Stomach smooth muscle (tissue), 2 donors: ENCODE measurements at regions not wholly inside any gene's neighbourhood (a gene's known extent, or its start where the extent isn't known, plus 50 kb on each side); places are given as distances from the start of the nearest gene placed in this dataset.
A peak's percentile ranks its signal among the peaks of the same experiment; 100 is the strongest.

Experiments
- H3K27ac ChIP-seq: one replicate; pipeline ENCODE4 v1.7.0; 2013; ENCODE audit warnings: mild to moderate bottlenecking, low read length, inconsistent platforms
- H3K27me3 ChIP-seq, 2 donors: one replicate each; pipeline ENCODE4 v1.7.0; 2013; ENCODE audit warnings: low read length in 2 of 2; ENCODE audit not compliant: insufficient read depth in 2 of 2, control insufficient read depth in 1 of 2
- H3K36me3 ChIP-seq, 2 donors: one replicate each; pipeline ENCODE4 v1.7.0; 2013; ENCODE audit warnings: low read length in 2 of 2; ENCODE audit not compliant: control insufficient read depth in 2 of 2, insufficient read depth in 2 of 2
- H3K4me1 ChIP-seq: one replicate; pipeline ENCODE4 v1.7.0; 2013; ENCODE audit warnings: low read length; ENCODE audit not compliant: control insufficient read depth, insufficient read depth
- H3K4me3 ChIP-seq, 2 donors: one replicate each; pipeline ENCODE4 v1.7.0; 2013; ENCODE audit warnings: low read length in 2 of 2
- H3K9ac ChIP-seq, 2 donors: one replicate each; pipeline ENCODE4 v1.7.0; 2013; ENCODE audit warnings: low read length in 2 of 2, mild to moderate bottlenecking in 1 of 2
- H3K9me3 ChIP-seq, 2 donors: one replicate each; pipeline ENCODE4 v1.7.0; 2013; ENCODE audit warnings: low read length in 2 of 2; ENCODE audit not compliant: control insufficient read depth in 2 of 2
- donor health status: healthy.
- donor health status: Pancreatic carcinoma.

- Histone ChIP-seq H3K27me3 (peaks cover 0 to 3% of the 10 kb centered on the region in 2 donors), H3K27ac (no peak overlapping the region), H3K36me3 (no peaks in the 10 kb centered on the region), H3K9me3 (no peaks in the 10 kb centered on the region), H3K4me1 (no peaks in the 10 kb centered on the region), H3K4me3 (no peak overlapping the region), H3K9ac (no peak overlapping the region)
These were observed 306.0 kb downstream of the MAF start for GRCh38 chr16:79294568-79294967.

DNA sequence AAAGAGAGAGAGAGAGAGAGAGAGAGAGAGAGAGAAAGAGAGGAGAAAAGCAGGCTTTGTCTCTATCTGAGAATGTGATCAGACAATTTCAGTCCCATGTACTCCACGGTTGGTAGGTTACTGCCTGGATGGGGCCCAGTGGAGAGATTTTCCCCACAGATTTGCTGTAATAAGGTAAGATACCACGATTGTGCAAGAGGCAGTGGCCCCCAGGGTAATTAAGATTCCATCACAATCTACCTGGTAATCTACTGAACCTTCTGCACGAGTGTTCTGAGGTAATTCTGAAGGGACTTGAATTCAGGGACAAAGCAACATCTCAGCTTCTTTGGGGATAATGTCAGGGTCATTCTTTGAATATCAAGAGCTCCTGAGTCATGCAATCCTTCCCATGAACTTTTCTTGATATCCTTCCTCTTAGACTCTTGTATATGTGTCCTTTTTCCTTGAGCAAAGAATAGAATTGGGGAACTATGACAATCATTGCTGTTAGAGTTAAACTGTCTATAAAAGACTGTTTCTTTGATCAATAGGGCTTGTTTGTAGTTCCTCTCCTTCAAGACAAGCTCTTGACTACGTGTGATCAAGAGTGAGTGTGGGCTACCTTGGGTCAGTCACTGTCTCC is 306.6 kb downstream of the MAF start:
- Histone ChIP-seq H3K4me1 (no peaks in the 10 kb centered on the region), H3K4me3 (no peak overlapping the region), H3K36me3 (no peaks in the 10 kb centered on the region), H3K9me3 (no peaks in the 10 kb centered on the region), H3K27me3 (peaks cover 0 to 3% of the 10 kb centered on the region in 2 donors), H3K9ac (no peak overlapping the region), H3K27ac (no peak overlapping the region)

GRCh38 chr16:79288066-79288465 is 312.5 kb downstream of the MAF start:
- Histone ChIP-seq H3K36me3 (no peaks in the 10 kb centered on the region), H3K9ac (no peak overlapping the region), H3K27ac (no peak overlapping the region), H3K4me1 (peaks cover 8% of the 10 kb centered on the region), H3K9me3 (no peaks in the 10 kb centered on the region), H3K27me3 (peaks cover 0 to 3% of the 10 kb centered on the region in 2 donors), H3K4me3 (no peak overlapping the region)

- Histone ChIP-seq H3K4me1 (peaks cover 8% of the 10 kb centered on the region), H3K9ac (no peak overlapping the region), H3K36me3 (no peaks in the 10 kb centered on the region), H3K27me3 (peaks cover 0 to 3% of the 10 kb centered on the region in 2 donors), H3K27ac (no peak overlapping the region), H3K9me3 (no peaks in the 10 kb centered on the region), H3K4me3 (peak overlapping the region; percentile 26 to 65)
These were observed 313.1 kb downstream of the MAF start for GRCh38 chr16:79287424-79287917.

DNA sequence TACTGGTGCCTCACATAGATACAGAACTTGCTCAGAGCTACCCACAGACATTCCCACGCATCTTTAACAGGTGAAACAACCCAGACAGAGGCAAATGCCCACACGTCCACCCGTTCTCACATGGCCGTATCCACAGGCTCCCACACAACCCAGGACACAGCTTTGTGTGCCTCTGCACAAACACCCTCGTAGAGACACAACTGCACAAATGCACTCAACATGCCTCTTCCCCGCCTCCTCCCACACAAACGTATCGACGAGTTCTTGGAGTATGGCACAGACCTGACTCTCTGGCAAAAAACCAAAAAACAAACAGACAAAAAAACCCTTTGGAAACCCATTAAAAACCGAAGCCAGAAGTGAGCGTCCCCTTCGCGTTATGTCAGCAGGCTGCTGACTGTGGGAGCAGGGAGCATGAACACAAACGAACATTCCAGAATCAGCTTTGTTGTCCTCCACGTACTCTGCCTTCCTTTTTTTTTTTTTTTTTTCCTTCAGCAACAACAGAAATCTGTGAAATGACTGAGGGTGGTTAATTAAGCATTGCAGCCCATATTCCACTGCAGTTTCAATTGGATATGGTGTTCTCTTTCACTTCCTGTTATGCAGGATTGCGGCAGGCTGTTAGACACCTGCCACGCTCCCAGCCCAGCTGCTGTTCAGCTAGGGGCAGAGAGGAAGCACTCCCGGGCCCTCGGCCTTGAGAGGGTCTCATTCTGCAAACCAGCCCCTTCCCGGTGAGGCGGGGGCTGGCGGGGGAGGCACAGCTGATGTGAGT is 313.7 kb downstream of the MAF start:
- H3K4me1 ChIP-seq, result peaks cover 8% of the 10 kb centered on the region
- H3K27me3 ChIP-seq, result peaks cover 0 to 3% of the 10 kb centered on the region in 2 donors
- H3K4me3 ChIP-seq, result peak overlapping the region; percentile 26 to 65
- no peak overlapping the region for H3K9ac ChIP-seq
- H3K27ac ChIP-seq, result no peak overlapping the region
- no peaks in the 10 kb centered on the region for H3K36me3 ChIP-seq
- H3K9me3 ChIP-seq, result no peaks in the 10 kb centered on the region

GRCh38 chr16:79284766-79285165 is 315.8 kb downstream of the MAF start:
- Histone ChIP-seq H3K4me1 (peaks cover 8% of the 10 kb centered on the region), H3K27ac (no peak overlapping the region), H3K9me3 (no peaks in the 10 kb centered on the region), H3K27me3 (no peaks in the 10 kb centered on the region), H3K36me3 (no peaks in the 10 kb centered on the region), H3K9ac (no peak overlapping the region), H3K4me3 (no peak overlapping the region)

GRCh38 chr16:79283578-79283977 is 317.0 kb downstream of the MAF start:
- Histone ChIP-seq H3K9me3 (no peaks in the 10 kb centered on the region), H3K4me1 (peaks cover 8% of the 10 kb centered on the region), H3K9ac (no peak overlapping the region), H3K36me3 (no peaks in the 10 kb centered on the region), H3K27me3 (no peaks in the 10 kb centered on the region), H3K4me3 (no peak overlapping the region), H3K27ac (no peak overlapping the region)

GRCh38 chr16:79282806-79283205 is 317.7 kb downstream of the MAF start:
- no peak overlapping the region for H3K9ac ChIP-seq
- peaks cover 8% of the 10 kb centered on the region for H3K4me1 ChIP-seq
- H3K9me3 ChIP-seq, result no peaks in the 10 kb centered on the region
- no peaks in the 10 kb centered on the region for H3K27me3 ChIP-seq
- no peaks in the 10 kb centered on the region for H3K36me3 ChIP-seq
- H3K4me3 ChIP-seq, result no peak overlapping the region
- H3K27ac ChIP-seq, result no peak overlapping the region

- no peak overlapping the region for H3K9ac ChIP-seq
- H3K9me3 ChIP-seq, result no peaks in the 10 kb centered on the region
- no peaks in the 10 kb centered on the region for H3K4me1 ChIP-seq
- H3K36me3 ChIP-seq, result no peaks in the 10 kb centered on the region
- no peaks in the 10 kb centered on the region for H3K27me3 ChIP-seq
- H3K4me3 ChIP-seq, result no peak overlapping the region
- no peak overlapping the region for H3K27ac ChIP-seq
These were observed 322.0 kb downstream of the MAF start for GRCh38 chr16:79278506-79278905.

DNA sequence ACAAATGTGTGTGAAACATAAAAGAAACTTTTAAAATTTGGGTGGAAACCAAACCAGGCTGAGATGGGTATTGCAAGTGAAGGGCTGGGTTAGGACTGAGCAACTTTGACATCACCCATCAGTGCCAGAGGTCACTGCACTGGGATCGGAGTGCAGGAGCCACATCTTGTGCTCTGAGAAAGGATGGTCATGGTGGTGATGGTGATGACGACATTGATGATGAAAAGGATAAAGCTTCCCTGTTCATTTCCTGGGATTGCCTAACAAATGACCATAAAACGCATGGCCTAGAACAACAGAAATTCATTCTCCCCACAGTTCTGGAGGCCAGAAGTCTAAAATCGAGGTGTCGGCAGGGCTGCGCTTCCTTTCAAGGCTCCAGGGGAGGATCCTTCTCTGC is 324.0 kb downstream of the MAF start:
- Histone ChIP-seq H3K4me1 (no peaks in the 10 kb centered on the region), H3K9me3 (no peaks in the 10 kb centered on the region), H3K9ac (no peak overlapping the region), H3K4me3 (no peak overlapping the region), H3K27ac (no peak overlapping the region), H3K36me3 (no peaks in the 10 kb centered on the region), H3K27me3 (no peaks in the 10 kb centered on the region)

GRCh38 chr16:79274264-79274663 is 326.3 kb downstream of the MAF start:
- Histone ChIP-seq H3K9me3 (no peaks in the 10 kb centered on the region), H3K36me3 (no peaks in the 10 kb centered on the region), H3K27me3 (no peaks in the 10 kb centered on the region), H3K4me1 (no peaks in the 10 kb centered on the region), H3K9ac (no peak overlapping the region), H3K27ac (no peak overlapping the region), H3K4me3 (no peak overlapping the region)
